HepG2 (cell line): ENCODE measurements at regions not wholly inside any gene's neighbourhood (a gene's known extent, or its start where the extent isn't known, plus 50 kb on each side); places are given as distances from the start of the nearest gene placed in this dataset.

Source experiments
- ATAC-seq: fragments of 200-7000 bp; cut with Tn5 transposase; 3 replicates; pipeline ENCODE4 v1.9.1; 2020; ENCODE audit warnings: mild to moderate bottlenecking, moderate library complexity
- BruUV-seq: library from RNA; stranded (reverse); fragments of 400-500 nt; replicated peaks from 2 replicates; lab custom pipeline; 2021; lab: Mats Ljungman, UMichigan
- CTCF ChIA-PET: fragments of 300-600 bp; formaldehyde crosslinking; extraction: SDS; loops from one replicate; lab custom pipeline; 2021; ENCODE audit warnings: low total read pairs, inconsistent platforms, low intra/inter-chr PET ratio; lab: Yijun Ruan, JAX
- POLR2A ChIA-PET: fragments of 350-600 bp; sonication (Branson Sonifier 250); formaldehyde crosslinking; loops from one replicate; lab custom pipeline; 2020; ENCODE audit warnings: antibody characterized with exemption, inconsistent platforms; lab: Yijun Ruan, JAX
- DNase-seq: peaks from one replicate; pipeline ENCODE4 v3.0.0-alpha.2; 2015; ENCODE audit warnings: low spot score
- FAIRE-seq: peaks from 3 replicates; lab custom pipeline; 2011; peaks lifted over from hg19 to GRCh38; lab: Jason Lieb, UNC
- H2AFZ ChIP-seq: one replicate; pipeline ENCODE4 v1.6.1; 2011; ENCODE audit warnings: low read length, inconsistent platforms
- H3K27ac ChIP-seq: fragments of 300-600 bp; 3 replicates; pipeline ENCODE4 v1.8.0; 2011; ENCODE audit warnings: mixed run types, mild to moderate bottlenecking, mixed read lengths, low read length, inconsistent platforms; ENCODE audit not compliant: insufficient read depth; ENCODE audit errors: extremely low read length
- H3K27me3 ChIP-seq, 2 experiments: fragments of 200-600 bp in 1 of 2; 2 replicates in 1 of 2; 3 replicates in 1 of 2; pipeline versions ENCODE4 v1.6.0 to v1.8.0; 2011; ENCODE audit warnings: low read length in 2 of 2, mild to moderate bottlenecking in 2 of 2, moderate library complexity in 2 of 2, inconsistent platforms in 1 of 2; ENCODE audit not compliant: insufficient read depth in 2 of 2, control insufficient read depth in 1 of 2
- H3K36me3 ChIP-seq, 2 experiments: fragments of 200-600 bp in 1 of 2; replicated peaks in 1 of 2; 2 replicates in 1 of 2; 3 replicates in 1 of 2; pipeline versions ENCODE4 v1.5.1 to v1.8.0; 2011; ENCODE audit warnings: low read length in 2 of 2, inconsistent platforms in 1 of 2; ENCODE audit not compliant: insufficient read depth in 2 of 2, control insufficient read depth in 1 of 2
- H3K4me1 ChIP-seq: 2 replicates; pipeline ENCODE4 v1.5.1; 2012; ENCODE audit warnings: low read length, inconsistent platforms; ENCODE audit not compliant: insufficient read depth
- H3K4me2 ChIP-seq: 2 replicates; pipeline ENCODE4 v1.6.0; 2011; ENCODE audit warnings: low read depth, low read length, inconsistent platforms
- H3K4me3 ChIP-seq, 3 experiments: fragments of 200-600 bp in 1 of 3; sonication (generic), shearing (Covaris generic) in 1 of 3; replicated peaks in 1 of 3; 2 replicates each; pipeline ENCODE4 v1.5.1; 2011 to 2016; ENCODE audit warnings: low read length in 3 of 3, inconsistent platforms in 2 of 3, low read depth in 2 of 3, mild to moderate bottlenecking in 2 of 3, control low read depth in 1 of 3, mixed read lengths in 1 of 3; ENCODE audit not compliant: insufficient read depth in 1 of 3
- H3K79me2 ChIP-seq: one replicate; pipeline ENCODE4 v1.6.1; 2011; ENCODE audit warnings: low read length, inconsistent platforms; ENCODE audit not compliant: insufficient read depth
- H3K9ac ChIP-seq: 2 replicates; pipeline ENCODE4 v1.6.0; 2011; ENCODE audit warnings: mild to moderate bottlenecking, low read depth, low read length, inconsistent platforms; ENCODE audit not compliant: insufficient read depth
- H3K9me3 ChIP-seq: 2 replicates; pipeline ENCODE4 v1.5.1; 2012; ENCODE audit warnings: mild to moderate bottlenecking, low read length
- H4K20me1 ChIP-seq: 2 replicates; pipeline ENCODE4 v1.6.0; 2011; ENCODE audit warnings: inconsistent platforms, mild to moderate bottlenecking, low read length, moderate library complexity; ENCODE audit not compliant: insufficient read depth
- ARHGAP35 ChIP-seq: sonication (generic); formaldehyde crosslinking; IDR thresholded peaks from 2 replicates; pipeline ENCODE4 v1.9.0; 2022; ENCODE audit warnings: mild to moderate bottlenecking, inconsistent platforms, moderate library complexity, missing genetic modification reagents, borderline replicate concordance
- HMG20B ChIP-seq: conservative IDR thresholded peaks from 2 replicates; pipeline ENCODE4 v1.6.1; 2016; ENCODE audit warnings: missing genetic modification reagents, missing compliant biosample characterization
- MIXL1 ChIP-seq: IDR thresholded peaks from 2 replicates; pipeline ENCODE4 v1.6.1; 2016
- ZNF574 ChIP-seq: sonication (generic); formaldehyde crosslinking; IDR thresholded peaks from 2 replicates; pipeline ENCODE4 v1.4.0; 2020; ENCODE audit warnings: missing genetic modification reagents
- ZNF773 ChIP-seq: sonication (generic); formaldehyde crosslinking; IDR thresholded peaks from 2 replicates; pipeline ENCODE4 v1.4.0; 2020; ENCODE audit warnings: missing genetic modification reagents, borderline replicate concordance
- WGBS: methylation state at CpG from one replicate; pipeline ENCODE4 v1.1.6; 2017; ENCODE audit warnings: low lambda C conversion rate; 5-methylcytosine and 5-hydroxymethylcytosine counted together
- in situ Hi-C: cut with HindIII; loops from 2 replicates; pipeline ENCODE4 v1.10.0; 2017; ENCODE audit warnings: low pct_unique_long_range_greater_than_20kb; ENCODE audit not compliant: extremely low pct_ligation_motif_present
- intact Hi-C: fragments of 100-400 bp; cut with micrococcal nuclease; formaldehyde crosslinking; loops from one replicate; pipeline ENCODE4 v1.10.0; 2022; ENCODE audit not compliant: unreplicated experiment
- TF ChIP-seq, protein P1 (sequence below): sonication (generic); formaldehyde crosslinking; IDR thresholded peaks from 2 replicates; pipeline ENCODE4 v1.4.0; 2020; ENCODE audit warnings: mild to moderate bottlenecking, missing genetic modification reagents
- TF ChIP-seq, protein P2 (sequence below): sonication (generic); formaldehyde crosslinking; IDR thresholded peaks from 2 replicates; pipeline ENCODE4 v1.5.0; 2020; ENCODE audit warnings: missing genetic modification reagents
- TF ChIP-seq, protein P3 (sequence below): sonication (generic); formaldehyde crosslinking; IDR thresholded peaks from 2 replicates; pipeline ENCODE4 v1.8.0; 2022; ENCODE audit warnings: mild to moderate bottlenecking, missing genetic modification reagents, moderate library complexity

DNA sequence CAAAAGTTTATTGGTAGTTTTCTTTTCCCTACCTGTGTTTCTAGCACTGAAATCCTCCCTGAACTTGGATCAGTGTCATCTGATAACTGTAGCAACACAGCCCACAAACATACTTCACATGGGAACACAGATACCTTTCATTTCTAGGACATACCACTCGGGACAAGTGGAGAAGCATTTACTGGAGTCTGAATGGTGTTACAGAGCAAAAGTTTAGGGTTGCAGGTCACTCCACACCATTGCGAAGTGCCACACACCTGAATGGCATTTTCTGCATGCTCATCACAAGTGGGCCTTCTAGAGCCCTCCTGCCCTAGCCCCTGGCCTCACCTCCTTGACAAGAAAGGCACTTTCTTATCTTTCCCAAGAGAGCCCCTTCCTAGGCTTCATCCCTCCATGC, 184.8 kb upstream of the PKDCC start:
- no peak overlapping the region for H3K9ac ChIP-seq
- H3K79me2 ChIP-seq = no peaks in the 10 kb centered on the region
- ATAC-seq (no peak), DNase-seq (no peak), FAIRE-seq (no peak)
- no peak overlapping the region for H3K27ac ChIP-seq
- BruUV-seq = no TSS peak
- ChIA-PET CTCF (no interaction called here), POLR2A (no interaction called here)
- no peak overlapping the region for H3K4me3 ChIP-seq
- no peak overlapping the region for H2AFZ ChIP-seq
- peaks cover 2 to 27% of the 10 kb centered on the region in 2 experiments; a peak in 1 of 5 replicates for H3K27me3 ChIP-seq
- 47% methylated on average over 2 of the region's 2 CpGs for WGBS
- TF ChIP-seq, protein P1, sequence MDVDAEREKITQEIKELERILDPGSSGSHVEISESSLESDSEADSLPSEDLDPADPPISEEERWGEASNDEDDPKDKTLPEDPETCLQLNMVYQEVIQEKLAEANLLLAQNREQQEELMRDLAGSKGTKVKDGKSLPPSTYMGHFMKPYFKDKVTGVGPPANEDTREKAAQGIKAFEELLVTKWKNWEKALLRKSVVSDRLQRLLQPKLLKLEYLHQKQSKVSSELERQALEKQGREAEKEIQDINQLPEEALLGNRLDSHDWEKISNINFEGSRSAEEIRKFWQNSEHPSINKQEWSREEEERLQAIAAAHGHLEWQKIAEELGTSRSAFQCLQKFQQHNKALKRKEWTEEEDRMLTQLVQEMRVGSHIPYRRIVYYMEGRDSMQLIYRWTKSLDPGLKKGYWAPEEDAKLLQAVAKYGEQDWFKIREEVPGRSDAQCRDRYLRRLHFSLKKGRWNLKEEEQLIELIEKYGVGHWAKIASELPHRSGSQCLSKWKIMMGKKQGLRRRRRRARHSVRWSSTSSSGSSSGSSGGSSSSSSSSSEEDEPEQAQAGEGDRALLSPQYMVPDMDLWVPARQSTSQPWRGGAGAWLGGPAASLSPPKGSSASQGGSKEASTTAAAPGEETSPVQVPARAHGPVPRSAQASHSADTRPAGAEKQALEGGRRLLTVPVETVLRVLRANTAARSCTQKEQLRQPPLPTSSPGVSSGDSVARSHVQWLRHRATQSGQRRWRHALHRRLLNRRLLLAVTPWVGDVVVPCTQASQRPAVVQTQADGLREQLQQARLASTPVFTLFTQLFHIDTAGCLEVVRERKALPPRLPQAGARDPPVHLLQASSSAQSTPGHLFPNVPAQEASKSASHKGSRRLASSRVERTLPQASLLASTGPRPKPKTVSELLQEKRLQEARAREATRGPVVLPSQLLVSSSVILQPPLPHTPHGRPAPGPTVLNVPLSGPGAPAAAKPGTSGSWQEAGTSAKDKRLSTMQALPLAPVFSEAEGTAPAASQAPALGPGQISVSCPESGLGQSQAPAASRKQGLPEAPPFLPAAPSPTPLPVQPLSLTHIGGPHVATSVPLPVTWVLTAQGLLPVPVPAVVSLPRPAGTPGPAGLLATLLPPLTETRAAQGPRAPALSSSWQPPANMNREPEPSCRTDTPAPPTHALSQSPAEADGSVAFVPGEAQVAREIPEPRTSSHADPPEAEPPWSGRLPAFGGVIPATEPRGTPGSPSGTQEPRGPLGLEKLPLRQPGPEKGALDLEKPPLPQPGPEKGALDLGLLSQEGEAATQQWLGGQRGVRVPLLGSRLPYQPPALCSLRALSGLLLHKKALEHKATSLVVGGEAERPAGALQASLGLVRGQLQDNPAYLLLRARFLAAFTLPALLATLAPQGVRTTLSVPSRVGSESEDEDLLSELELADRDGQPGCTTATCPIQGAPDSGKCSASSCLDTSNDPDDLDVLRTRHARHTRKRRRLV = no peak
- TF ChIP-seq ZNF773 (no peak), HMG20B (CRISPR knock-in tag) (no peak)
- in situ Hi-C loops (loop anchor here (25.0 kb wide), 3 partner anchors 324 to 799 kb away; partner anchors contain the start of gene COX7A2L), intact Hi-C loops (no loop called here)
- no peak overlapping the region for H3K4me2 ChIP-seq
- no peaks in the 10 kb centered on the region for H3K36me3 ChIP-seq
- peaks cover 24% of the 10 kb centered on the region for H3K4me1 ChIP-seq
- H4K20me1 ChIP-seq = no peaks in the 10 kb centered on the region
- no peaks in the 10 kb centered on the region for H3K9me3 ChIP-seq

DNA sequence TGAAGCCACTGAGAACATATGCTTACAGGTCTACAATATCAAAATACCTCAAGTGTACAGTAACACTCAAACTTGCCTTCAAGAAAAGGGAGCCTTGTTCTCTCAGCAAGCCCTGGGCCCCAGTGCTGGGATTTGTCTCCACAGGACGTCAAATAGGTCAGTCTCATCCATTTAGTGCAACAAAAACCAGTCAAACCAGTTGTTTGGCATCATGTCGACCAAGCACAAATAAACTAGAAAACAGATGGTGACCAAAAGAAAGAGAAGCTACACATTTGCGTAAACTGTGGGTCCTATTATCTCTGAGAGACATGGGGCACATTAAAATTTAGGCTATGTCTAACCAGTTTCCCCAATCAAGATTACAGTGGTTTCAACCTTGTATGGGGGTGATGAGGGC, 182.6 kb upstream of the PKDCC start:
- Histone ChIP-seq H3K36me3 (no peaks in the 10 kb centered on the region), H2AFZ (no peak overlapping the region), H3K79me2 (no peaks in the 10 kb centered on the region), H3K4me2 (no peak overlapping the region), H3K27ac (no peak overlapping the region), H4K20me1 (no peaks in the 10 kb centered on the region), H3K9me3 (no peaks in the 10 kb centered on the region), H3K4me3 (no peak overlapping the region), H3K9ac (no peak overlapping the region), H3K4me1 (peaks cover 14% of the 10 kb centered on the region), H3K27me3 (peaks cover 2 to 27% of the 10 kb centered on the region in 2 experiments; a peak in 2 of 5 replicates)
- WGBS = 59% methylated on average over 3 of the region's 3 CpGs
- no TSS peak for BruUV-seq
- ChIA-PET POLR2A (no interaction called here), CTCF (no interaction called here)
- intact Hi-C loops = loop anchor here (5.0 kb wide), 1 partner anchor 372 kb away; no protein-coding TSS in a partner anchor
- in situ Hi-C loops = loop anchor here (25.0 kb wide), 3 partner anchors 322 to 797 kb away; partner anchors contain the start of gene COX7A2L
- ATAC-seq (no peak), FAIRE-seq (no peak), DNase-seq (no peak)
- TF ChIP-seq ZNF574 (CRISPR knock-in tag) (no peak), MIXL1 (CRISPR knock-in tag) (no peak), ARHGAP35 (CRISPR knock-in tag) (no peak)
- TF ChIP-seq, protein P2, sequence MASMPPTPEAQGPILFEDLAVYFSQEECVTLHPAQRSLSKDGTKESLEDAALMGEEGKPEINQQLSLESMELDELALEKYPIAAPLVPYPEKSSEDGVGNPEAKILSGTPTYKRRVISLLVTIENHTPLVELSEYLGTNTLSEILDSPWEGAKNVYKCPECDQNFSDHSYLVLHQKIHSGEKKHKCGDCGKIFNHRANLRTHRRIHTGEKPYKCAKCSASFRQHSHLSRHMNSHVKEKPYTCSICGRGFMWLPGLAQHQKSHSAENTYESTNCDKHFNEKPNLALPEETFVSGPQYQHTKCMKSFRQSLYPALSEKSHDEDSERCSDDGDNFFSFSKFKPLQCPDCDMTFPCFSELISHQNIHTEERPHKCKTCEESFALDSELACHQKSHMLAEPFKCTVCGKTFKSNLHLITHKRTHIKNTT (CRISPR knock-in tag) = no peak
- TF ChIP-seq, protein P3, sequence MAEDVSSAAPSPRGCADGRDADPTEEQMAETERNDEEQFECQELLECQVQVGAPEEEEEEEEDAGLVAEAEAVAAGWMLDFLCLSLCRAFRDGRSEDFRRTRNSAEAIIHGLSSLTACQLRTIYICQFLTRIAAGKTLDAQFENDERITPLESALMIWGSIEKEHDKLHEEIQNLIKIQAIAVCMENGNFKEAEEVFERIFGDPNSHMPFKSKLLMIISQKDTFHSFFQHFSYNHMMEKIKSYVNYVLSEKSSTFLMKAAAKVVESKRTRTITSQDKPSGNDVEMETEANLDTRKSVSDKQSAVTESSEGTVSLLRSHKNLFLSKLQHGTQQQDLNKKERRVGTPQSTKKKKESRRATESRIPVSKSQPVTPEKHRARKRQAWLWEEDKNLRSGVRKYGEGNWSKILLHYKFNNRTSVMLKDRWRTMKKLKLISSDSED (CRISPR knock-in tag) = no peak
